ENCODE measurements at regions not wholly inside any gene's neighbourhood (a gene's known extent, or its start where the extent isn't known, plus 50 kb on each side); places are given as distances from the start of the nearest gene placed in this dataset.

- Mint-ChIP-seq H3K27me3 (ENCODE audit: insufficient read depth, unreplicated experiment) (no peaks in the 10 kb centered on the region), H3K4me3 (ENCODE audit: unreplicated experiment) (no peak overlapping the region), H3K9me3 (ENCODE audit: unreplicated experiment) (peaks cover 3% of the 10 kb centered on the region), H3K36me3 (ENCODE audit: insufficient read depth, unreplicated experiment) (no peaks in the 10 kb centered on the region), H3K4me1 (ENCODE audit: low read depth, unreplicated experiment) (no peaks in the 10 kb centered on the region), H3K27ac (ENCODE audit: unreplicated experiment) (no peak overlapping the region)
- no peaks in the 10 kb centered on the region for H3K27me3 ChIP-seq (replicated peaks; ENCODE audit: control insufficient read depth, insufficient read depth, low read length)
- H3K9me3 ChIP-seq = no peaks in the 10 kb centered on the region
- H3K36me3 ChIP-seq (ENCODE audit: control insufficient read depth, insufficient read depth, low read length) = no peaks in the 10 kb centered on the region
- DNase-seq = no peak
- no peak for TF ChIP-seq CTCF (IDR thresholded peaks at IDR 0.05; ENCODE audit: insufficient read depth in 1 of 2, low read depth in 1 of 2, low read length in 1 of 2, severe bottlenecking in 1 of 2, unreplicated experiment in 1 of 2)
- intact Hi-C loops (cut with micrococcal nuclease; ENCODE audit: unreplicated experiment) = no loop called here
- no TSS peak for BruUV-seq (replicated peaks)
- ChIA-PET CTCF (no interaction called here), POLR2A (no interaction called here)
- no peaks in the 10 kb centered on the region for H3K4me1 ChIP-seq
- H3K4me3 ChIP-seq (ENCODE audit: low read depth, low read length) = no peak overlapping the region
Measured at GRCh38 chr3:152742368-152743347, 92.3 kb upstream of the P2RY1 start.

GRCh38 chr3:152745646-152746045, 89.3 kb upstream of the P2RY1 start:
- no peak overlapping the region for H3K27ac Mint-ChIP-seq (ENCODE audit: unreplicated experiment)
- BruUV-seq (replicated peaks) = no TSS peak
- TF ChIP-seq CTCF (IDR thresholded peaks at IDR 0.05; ENCODE audit: insufficient read depth in 1 of 2, low read depth in 1 of 2, low read length in 1 of 2, severe bottlenecking in 1 of 2, unreplicated experiment in 1 of 2) = no peak
- H3K27me3 ChIP-seq (replicated peaks; ENCODE audit: control insufficient read depth, insufficient read depth, low read length) = no peaks in the 10 kb centered on the region
- ChIA-PET POLR2A (no interaction called here), CTCF (no interaction called here)
- H3K36me3 Mint-ChIP-seq (ENCODE audit: insufficient read depth, unreplicated experiment) = peaks cover 4% of the 10 kb centered on the region
- no peaks in the 10 kb centered on the region for H3K27me3 Mint-ChIP-seq (ENCODE audit: insufficient read depth, unreplicated experiment)
- no peak overlapping the region for H3K4me3 ChIP-seq (ENCODE audit: low read depth, low read length)
- no peaks in the 10 kb centered on the region for H3K36me3 ChIP-seq (ENCODE audit: control insufficient read depth, insufficient read depth, low read length)
- no peaks in the 10 kb centered on the region for H3K4me1 Mint-ChIP-seq (ENCODE audit: low read depth, unreplicated experiment)
- peaks cover 33% of the 10 kb centered on the region for H3K9me3 Mint-ChIP-seq (ENCODE audit: unreplicated experiment)
- intact Hi-C loops (cut with micrococcal nuclease; ENCODE audit: unreplicated experiment) = no loop called here
- H3K4me3 Mint-ChIP-seq (ENCODE audit: unreplicated experiment) = no peak overlapping the region
- no peaks in the 10 kb centered on the region for H3K4me1 ChIP-seq
- no peak for DNase-seq
- peaks cover 15% of the 10 kb centered on the region for H3K9me3 ChIP-seq

GRCh38 chr3:152754303-152754702, 80.6 kb upstream of the P2RY1 start:
- no peaks in the 10 kb centered on the region for H3K27me3 ChIP-seq (replicated peaks; ENCODE audit: control insufficient read depth, insufficient read depth, low read length)
- Mint-ChIP-seq H3K36me3 (ENCODE audit: insufficient read depth, unreplicated experiment) (peaks cover 5% of the 10 kb centered on the region), H3K27ac (ENCODE audit: unreplicated experiment) (no peak overlapping the region), H3K4me1 (ENCODE audit: low read depth, unreplicated experiment) (no peaks in the 10 kb centered on the region), H3K9me3 (ENCODE audit: unreplicated experiment) (peaks cover 26% of the 10 kb centered on the region), H3K4me3 (ENCODE audit: unreplicated experiment) (no peak overlapping the region), H3K27me3 (ENCODE audit: insufficient read depth, unreplicated experiment) (no peaks in the 10 kb centered on the region)
- no peaks in the 10 kb centered on the region for H3K4me1 ChIP-seq
- BruUV-seq (replicated peaks) = no TSS peak
- no peaks in the 10 kb centered on the region for H3K36me3 ChIP-seq (ENCODE audit: control insufficient read depth, insufficient read depth, low read length)
- no peak overlapping the region for H3K4me3 ChIP-seq (ENCODE audit: low read depth, low read length)
- POLR2A ChIA-PET = no interaction called here
- no peak for DNase-seq
- intact Hi-C loops (cut with micrococcal nuclease; ENCODE audit: unreplicated experiment) = no loop called here
- TF ChIP-seq CTCF (IDR thresholded peaks at IDR 0.05; ENCODE audit: insufficient read depth in 1 of 2, low read depth in 1 of 2, low read length in 1 of 2, severe bottlenecking in 1 of 2, unreplicated experiment in 1 of 2) = no peak
- peaks cover 9% of the 10 kb centered on the region; the same call in 1 of the 2 replicates for H3K9me3 ChIP-seq
- CTCF ChIA-PET = no interaction called here

All from Caco-2 (cell line).